ENCODE measurements at regions not wholly inside any gene's neighbourhood (a gene's known extent, or its start where the extent isn't known, plus 50 kb on each side); places are given as distances from the start of the nearest gene placed in this dataset.

GRCh38 chr11:92297567-92298553 lies 73.2 kb downstream of the FAT3 start:
- Histone ChIP-seq H3K36me3 (ENCODE audit: control insufficient read depth in 5 of 5, insufficient read depth in 5 of 5, low read length in 5 of 5) (no peaks in the 10 kb centered on the region), H3K9ac (ENCODE audit: low read length in 5 of 5) (no peak overlapping the region), H3K4me3 (ENCODE audit: low read depth in 1 of 5, low read length in 5 of 5) (no peak overlapping the region), H3K9me3 (ENCODE audit: control insufficient read depth in 5 of 5, low read length in 5 of 5) (peaks cover 0 to 7% (median 0%) of the 10 kb centered on the region in 5 donors), H3K27ac (ENCODE audit: low read depth, low read length) (no peak overlapping the region), H3K4me1 (ENCODE audit: control insufficient read depth in 5 of 5, insufficient read depth in 5 of 5, low read length in 5 of 5) (no peaks in the 10 kb centered on the region), H3K27me3 (ENCODE audit: control insufficient read depth in 5 of 5, insufficient read depth in 4 of 5, low read length in 5 of 5) (no peaks in the 10 kb centered on the region)

GRCh38 chr11:92300876-92301275 lies 76.3 kb downstream of the FAT3 start:
- Histone ChIP-seq H3K36me3 (ENCODE audit: control insufficient read depth in 5 of 5, insufficient read depth in 5 of 5, low read length in 5 of 5) (no peaks in the 10 kb centered on the region), H3K27ac (ENCODE audit: low read depth, low read length) (no peak overlapping the region), H3K4me1 (ENCODE audit: control insufficient read depth in 5 of 5, insufficient read depth in 5 of 5, low read length in 5 of 5) (no peaks in the 10 kb centered on the region)

GRCh38 chr11:92302770-92303169 lies 78.2 kb downstream of the FAT3 start:
- no peaks in the 10 kb centered on the region for H3K27me3 ChIP-seq (ENCODE audit: control insufficient read depth in 5 of 5, insufficient read depth in 4 of 5, low read length in 5 of 5)
- H3K36me3 ChIP-seq (ENCODE audit: control insufficient read depth in 5 of 5, insufficient read depth in 5 of 5, low read length in 5 of 5) = no peaks in the 10 kb centered on the region
- H3K9me3 ChIP-seq (ENCODE audit: control insufficient read depth in 5 of 5, low read length in 5 of 5) = no peaks in the 10 kb centered on the region
- H3K4me3 ChIP-seq (ENCODE audit: low read depth in 1 of 5, low read length in 5 of 5) = no peak overlapping the region
- no peaks in the 10 kb centered on the region for H3K4me1 ChIP-seq (ENCODE audit: control insufficient read depth in 5 of 5, insufficient read depth in 5 of 5, low read length in 5 of 5)
- H3K9ac ChIP-seq (ENCODE audit: low read length in 5 of 5) = no peak overlapping the region
- no peak overlapping the region for H3K27ac ChIP-seq (ENCODE audit: low read depth, low read length)

More at GRCh38 chr11:92300876-92301275, 76.3 kb downstream of the FAT3 start:
- no peak overlapping the region for H3K4me3 ChIP-seq (ENCODE audit: low read depth in 1 of 5, low read length in 5 of 5)
- H3K27me3 ChIP-seq (ENCODE audit: control insufficient read depth in 5 of 5, insufficient read depth in 4 of 5, low read length in 5 of 5) = no peaks in the 10 kb centered on the region
- H3K9ac ChIP-seq (ENCODE audit: low read length in 5 of 5) = no peak overlapping the region
- no peaks in the 10 kb centered on the region for H3K9me3 ChIP-seq (ENCODE audit: control insufficient read depth in 5 of 5, low read length in 5 of 5)

DNA sequence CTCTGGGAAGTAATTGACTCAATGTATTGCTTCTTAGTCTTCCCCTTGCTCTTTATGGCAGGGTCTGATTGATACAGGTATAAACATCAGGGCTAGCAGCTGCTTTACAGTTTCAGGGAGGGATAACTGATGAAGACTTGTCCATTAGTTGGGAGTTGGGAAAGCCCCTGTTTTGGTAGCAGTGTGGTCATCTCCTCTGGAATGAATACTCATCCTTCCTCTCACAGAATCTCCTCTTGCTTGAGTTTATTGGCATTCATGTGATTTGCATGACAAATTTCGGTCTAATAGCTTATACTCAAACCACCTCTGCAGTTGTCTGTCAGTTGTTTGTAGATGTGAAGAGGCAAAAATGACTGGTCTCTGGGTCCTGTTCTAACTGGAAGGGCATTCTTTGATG lies 79.7 kb downstream of the FAT3 start:
- Histone ChIP-seq H3K4me3 (ENCODE audit: low read depth in 1 of 5, low read length in 5 of 5) (no peak overlapping the region), H3K4me1 (ENCODE audit: control insufficient read depth in 5 of 5, insufficient read depth in 5 of 5, low read length in 5 of 5) (no peaks in the 10 kb centered on the region), H3K27ac (ENCODE audit: low read depth, low read length) (no peak overlapping the region), H3K9me3 (ENCODE audit: control insufficient read depth in 5 of 5, low read length in 5 of 5) (no peaks in the 10 kb centered on the region), H3K9ac (ENCODE audit: low read length in 5 of 5) (no peak overlapping the region), H3K36me3 (ENCODE audit: control insufficient read depth in 5 of 5, insufficient read depth in 5 of 5, low read length in 5 of 5) (no peaks in the 10 kb centered on the region), H3K27me3 (ENCODE audit: control insufficient read depth in 5 of 5, insufficient read depth in 4 of 5, low read length in 5 of 5) (peaks cover 0 to 3% (median 0%) of the 10 kb centered on the region in 5 donors)

DNA sequence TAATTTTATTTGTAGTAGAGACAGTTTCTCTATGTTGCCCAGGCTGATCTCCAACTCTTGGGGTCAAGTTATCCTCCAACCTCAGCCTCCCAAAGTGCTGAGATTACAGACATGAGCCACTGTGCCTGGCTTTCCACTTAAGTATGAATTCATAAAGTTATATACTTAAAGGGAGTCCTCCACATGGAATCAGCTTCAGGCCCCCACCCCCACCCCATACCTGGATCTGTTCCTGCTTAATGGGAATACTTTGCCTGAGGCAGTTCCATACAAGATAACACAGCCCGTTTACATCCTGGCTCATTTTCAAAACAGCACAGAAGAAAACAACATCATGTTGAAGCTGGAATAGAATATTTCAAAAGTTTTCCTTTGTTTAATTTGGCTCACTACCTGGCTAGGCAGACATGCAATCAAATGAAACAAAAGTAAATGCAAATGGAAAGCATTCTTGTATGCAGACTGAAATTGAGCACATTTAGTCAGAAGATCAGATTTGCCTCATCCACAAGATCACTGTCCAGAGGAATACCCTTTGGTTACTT lies 82.4 kb downstream of the FAT3 start:
- Histone ChIP-seq H3K27me3 (ENCODE audit: control insufficient read depth in 5 of 5, insufficient read depth in 4 of 5, low read length in 5 of 5) (peaks cover 0 to 4% (median 0%) of the 10 kb centered on the region in 5 donors), H3K4me1 (ENCODE audit: control insufficient read depth in 5 of 5, insufficient read depth in 5 of 5, low read length in 5 of 5) (no peaks in the 10 kb centered on the region), H3K4me3 (ENCODE audit: low read depth in 1 of 5, low read length in 5 of 5) (no peak overlapping the region), H3K9ac (ENCODE audit: low read length in 5 of 5) (no peak overlapping the region), H3K9me3 (ENCODE audit: control insufficient read depth in 5 of 5, low read length in 5 of 5) (no peaks in the 10 kb centered on the region), H3K27ac (ENCODE audit: low read depth, low read length) (no peak overlapping the region), H3K36me3 (ENCODE audit: control insufficient read depth in 5 of 5, insufficient read depth in 5 of 5, low read length in 5 of 5) (no peaks in the 10 kb centered on the region)

GRCh38 chr11:92308366-92308765 lies 83.7 kb downstream of the FAT3 start:
- H3K9ac ChIP-seq (ENCODE audit: low read length in 5 of 5) = no peak overlapping the region
- no peak overlapping the region for H3K27ac ChIP-seq (ENCODE audit: low read depth, low read length)
- H3K4me1 ChIP-seq (ENCODE audit: control insufficient read depth in 5 of 5, insufficient read depth in 5 of 5, low read length in 5 of 5) = no peaks in the 10 kb centered on the region
- no peak overlapping the region for H3K4me3 ChIP-seq (ENCODE audit: low read depth in 1 of 5, low read length in 5 of 5)
- H3K36me3 ChIP-seq (ENCODE audit: control insufficient read depth in 5 of 5, insufficient read depth in 5 of 5, low read length in 5 of 5) = no peaks in the 10 kb centered on the region
- H3K9me3 ChIP-seq (ENCODE audit: control insufficient read depth in 5 of 5, low read length in 5 of 5) = no peaks in the 10 kb centered on the region
- H3K27me3 ChIP-seq (ENCODE audit: control insufficient read depth in 5 of 5, insufficient read depth in 4 of 5, low read length in 5 of 5) = peaks cover 0 to 4% (median 0%) of the 10 kb centered on the region in 5 donors

GRCh38 chr11:92311616-92312449 lies 87.2 kb downstream of the FAT3 start:
- no peak overlapping the region for H3K4me3 ChIP-seq (ENCODE audit: low read depth in 1 of 5, low read length in 5 of 5)
- no peak overlapping the region for H3K9ac ChIP-seq (ENCODE audit: low read length in 5 of 5)
- H3K27me3 ChIP-seq (ENCODE audit: control insufficient read depth in 5 of 5, insufficient read depth in 4 of 5, low read length in 5 of 5) = peaks cover 0 to 4% (median 0%) of the 10 kb centered on the region in 5 donors
- no peaks in the 10 kb centered on the region for H3K36me3 ChIP-seq (ENCODE audit: control insufficient read depth in 5 of 5, insufficient read depth in 5 of 5, low read length in 5 of 5)
- H3K27ac ChIP-seq (ENCODE audit: low read depth, low read length) = no peak overlapping the region
- H3K9me3 ChIP-seq (ENCODE audit: control insufficient read depth in 5 of 5, low read length in 5 of 5) = no peaks in the 10 kb centered on the region
- H3K4me1 ChIP-seq (ENCODE audit: control insufficient read depth in 5 of 5, insufficient read depth in 5 of 5, low read length in 5 of 5) = peaks cover 0 to 7% (median 0%) of the 10 kb centered on the region in 5 donors

- H3K27ac ChIP-seq (ENCODE audit: low read depth, low read length) = no peak overlapping the region
- H3K36me3 ChIP-seq (ENCODE audit: control insufficient read depth in 5 of 5, insufficient read depth in 5 of 5, low read length in 5 of 5) = no peaks in the 10 kb centered on the region
- H3K9ac ChIP-seq (ENCODE audit: low read length in 5 of 5) = no peak overlapping the region
- H3K4me3 ChIP-seq (ENCODE audit: low read depth in 1 of 5, low read length in 5 of 5) = no peak overlapping the region
- peaks cover 0 to 4% (median 0%) of the 10 kb centered on the region in 5 donors for H3K27me3 ChIP-seq (ENCODE audit: control insufficient read depth in 5 of 5, insufficient read depth in 4 of 5, low read length in 5 of 5)
- H3K9me3 ChIP-seq (ENCODE audit: control insufficient read depth in 5 of 5, low read length in 5 of 5) = no peaks in the 10 kb centered on the region
- H3K4me1 ChIP-seq (ENCODE audit: control insufficient read depth in 5 of 5, insufficient read depth in 5 of 5, low read length in 5 of 5) = peaks cover 0 to 7% (median 0%) of the 10 kb centered on the region in 5 donors
Observed at GRCh38 chr11:92313784-92314183, 89.2 kb downstream of the FAT3 start.

DNA sequence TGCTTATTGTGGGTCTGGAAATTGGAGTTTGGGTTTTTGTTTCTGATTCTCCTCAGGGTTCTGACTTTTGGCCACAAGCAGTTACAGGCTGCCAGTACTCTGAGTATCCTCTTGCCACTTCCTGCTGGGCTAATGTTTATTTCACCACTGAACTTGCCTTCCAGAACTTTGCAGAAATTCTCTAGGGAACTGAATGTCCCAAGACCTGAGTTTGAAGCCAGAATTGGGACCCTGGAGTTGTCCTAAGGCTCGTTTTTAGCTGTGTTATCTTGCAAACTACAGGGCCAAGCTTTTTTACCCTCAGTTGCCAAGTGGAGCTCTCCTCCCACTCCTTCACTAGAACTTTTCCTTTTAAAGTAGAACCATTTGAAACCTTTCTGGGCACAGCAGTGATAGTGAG lies 89.9 kb downstream of the FAT3 start:
- Histone ChIP-seq H3K4me3 (ENCODE audit: low read depth in 1 of 5, low read length in 5 of 5) (no peak overlapping the region), H3K4me1 (ENCODE audit: control insufficient read depth in 5 of 5, insufficient read depth in 5 of 5, low read length in 5 of 5) (peaks cover 0 to 7% (median 0%) of the 10 kb centered on the region in 5 donors), H3K36me3 (ENCODE audit: control insufficient read depth in 5 of 5, insufficient read depth in 5 of 5, low read length in 5 of 5) (no peaks in the 10 kb centered on the region), H3K9me3 (ENCODE audit: control insufficient read depth in 5 of 5, low read length in 5 of 5) (no peaks in the 10 kb centered on the region), H3K9ac (ENCODE audit: low read length in 5 of 5) (no peak overlapping the region), H3K27me3 (ENCODE audit: control insufficient read depth in 5 of 5, insufficient read depth in 4 of 5, low read length in 5 of 5) (peaks cover 0 to 2% (median 0%) of the 10 kb centered on the region in 5 donors), H3K27ac (ENCODE audit: low read depth, low read length) (no peak overlapping the region)
